NCI-H226 (cell line): ENCODE measurements at regions not wholly inside any gene's neighbourhood (a gene's known extent, or its start where the extent isn't known, plus 50 kb on each side); places are given as distances from the start of the nearest gene placed in this dataset.

Experiments
- DNase-seq: peaks from one replicate; pipeline ENCODE4 v3.0.0-alpha.2; 2015

DNA sequence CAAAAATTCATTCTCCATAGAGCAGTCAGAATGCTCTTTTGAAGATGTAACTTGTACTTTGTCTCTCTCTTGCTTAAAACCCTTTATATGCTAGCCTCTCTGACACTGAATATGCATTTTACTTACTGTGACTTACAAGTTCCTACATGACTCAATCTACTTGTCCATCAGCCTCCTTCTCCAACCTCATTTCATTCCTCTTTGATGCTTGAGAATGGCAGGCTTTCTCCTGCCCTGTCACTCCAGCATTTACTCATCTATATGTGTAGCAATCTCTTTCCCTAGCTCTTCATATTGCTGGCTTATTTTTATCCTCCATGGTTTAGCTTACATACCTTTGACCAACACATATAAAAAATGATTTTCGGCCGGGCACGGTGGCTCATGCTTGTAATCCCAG, 561.9 kb downstream of the CCER1 start:
- no peak for DNase-seq

DNA sequence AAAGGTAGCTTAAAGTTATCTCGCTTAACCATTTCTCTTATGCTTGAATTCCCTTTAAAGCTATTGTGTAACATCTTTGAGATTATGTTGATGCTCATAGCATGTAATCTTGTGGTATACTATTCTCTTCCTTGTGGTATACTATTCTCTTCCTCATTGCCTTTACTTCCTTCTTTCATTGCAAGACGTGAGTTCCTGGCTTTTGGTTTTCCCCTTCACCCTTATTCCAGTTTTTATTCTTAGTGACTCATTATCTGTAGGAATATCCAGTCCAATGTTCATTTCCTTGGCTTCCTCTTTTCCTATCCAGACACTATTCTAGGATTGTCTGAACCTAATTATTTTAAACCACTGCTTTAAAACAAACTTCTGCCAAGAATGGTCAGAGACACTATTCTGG, 564.0 kb downstream of the CCER1 start:
- no peak for DNase-seq

DNA sequence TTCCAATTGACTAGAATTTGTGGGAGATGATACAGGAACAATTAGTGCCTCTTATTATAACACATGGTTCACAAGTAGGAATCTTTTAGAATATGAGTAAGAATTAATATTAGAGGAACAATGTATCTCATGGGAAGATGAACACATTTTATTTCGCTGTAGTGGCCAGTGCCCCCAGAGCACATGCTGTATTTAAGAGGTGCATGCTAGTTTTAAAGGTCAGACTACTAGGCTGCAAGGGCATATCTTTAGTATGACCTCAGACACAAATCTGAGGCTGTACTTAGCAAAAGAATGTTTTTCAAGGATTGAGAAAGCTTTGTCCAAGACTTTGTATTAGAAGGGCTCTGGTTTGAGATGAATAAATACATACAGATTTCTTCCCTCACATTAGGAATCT, 586.9 kb downstream of the CCER1 start:
- no peak for DNase-seq

- DNase-seq: peak; percentile 85
Observed at GRCh38 chr12:90366286-90366685, 588.7 kb downstream of the CCER1 start.

GRCh38 chr12:90360300-90360699, 594.7 kb downstream of the CCER1 start:
- DNase-seq: peak; percentile 31

GRCh38 chr12:90355711-90356355, 599.1 kb downstream of the CCER1 start:
- peak; percentile 89 for DNase-seq

GRCh38 chr12:90343966-90344365, 611.0 kb downstream of the CCER1 start:
- DNase-seq: no peak

DNA sequence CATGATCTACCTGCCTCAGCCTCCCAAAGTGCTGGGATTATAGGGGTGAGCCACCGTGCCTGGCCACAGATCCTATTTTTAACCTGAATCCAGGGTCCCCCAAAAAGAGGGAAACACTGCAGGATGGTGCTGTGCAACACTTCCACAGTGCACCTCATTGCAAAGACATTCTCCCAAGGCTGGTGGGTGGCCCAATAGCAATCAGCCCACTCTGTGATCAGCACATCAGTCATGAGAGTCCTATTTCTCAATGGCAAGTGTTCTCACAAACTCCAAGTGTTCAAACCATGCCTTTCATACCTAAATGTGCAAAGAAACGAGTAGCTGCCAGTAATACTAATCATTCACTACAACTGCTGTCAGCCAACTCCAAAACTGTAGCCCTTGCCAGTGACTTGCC, 612.9 kb downstream of the CCER1 start:
- DNase-seq: no peak

GRCh38 chr12:90339837-90340236, 615.1 kb downstream of the CCER1 start:
- DNase-seq: no peak

DNA sequence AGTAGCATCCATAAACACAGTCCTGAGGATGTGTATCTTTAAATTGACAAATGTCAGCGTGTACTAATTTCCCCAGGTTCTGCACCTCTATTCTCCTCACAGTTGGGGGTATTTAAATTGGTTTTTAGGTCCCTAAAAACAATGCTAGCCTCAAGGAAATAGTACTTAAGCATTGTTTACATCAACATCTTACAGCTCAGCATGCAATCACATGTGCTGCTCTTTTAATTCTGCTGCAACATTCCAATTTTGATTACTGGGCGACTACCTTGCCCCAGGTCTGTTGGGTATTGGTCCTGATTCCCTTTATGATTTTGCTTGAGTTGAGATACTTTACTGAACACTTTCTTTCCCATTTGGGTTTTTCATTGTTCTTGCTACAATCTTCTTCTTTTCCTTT, 616.6 kb downstream of the CCER1 start:
- no peak for DNase-seq

DNA sequence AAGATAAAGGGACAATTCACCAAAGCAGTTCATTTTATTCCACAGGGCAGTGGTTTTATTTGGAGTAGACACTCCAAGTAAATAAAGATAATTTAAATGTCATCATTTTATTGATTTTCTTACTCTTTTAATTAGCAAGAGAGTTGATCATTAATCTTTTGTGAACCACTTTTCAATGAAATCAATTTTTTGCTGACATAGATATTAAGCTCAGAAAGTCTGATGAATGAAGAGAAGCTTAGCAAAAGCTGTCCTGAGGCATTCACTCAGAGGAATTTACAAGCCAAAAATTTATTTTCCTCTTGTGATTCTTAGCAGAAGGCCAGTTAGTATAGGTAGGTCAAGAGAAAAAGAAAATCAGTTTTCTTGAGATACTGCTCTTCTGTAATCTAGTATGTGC, 618.0 kb downstream of the CCER1 start:
- no peak for DNase-seq

- no peak for DNase-seq
Observed at GRCh38 chr12:90335566-90335965, 619.4 kb downstream of the CCER1 start.

GRCh38 chr12:90333939-90334338, 621.0 kb downstream of the CCER1 start:
- peak; percentile 41 for DNase-seq

DNA sequence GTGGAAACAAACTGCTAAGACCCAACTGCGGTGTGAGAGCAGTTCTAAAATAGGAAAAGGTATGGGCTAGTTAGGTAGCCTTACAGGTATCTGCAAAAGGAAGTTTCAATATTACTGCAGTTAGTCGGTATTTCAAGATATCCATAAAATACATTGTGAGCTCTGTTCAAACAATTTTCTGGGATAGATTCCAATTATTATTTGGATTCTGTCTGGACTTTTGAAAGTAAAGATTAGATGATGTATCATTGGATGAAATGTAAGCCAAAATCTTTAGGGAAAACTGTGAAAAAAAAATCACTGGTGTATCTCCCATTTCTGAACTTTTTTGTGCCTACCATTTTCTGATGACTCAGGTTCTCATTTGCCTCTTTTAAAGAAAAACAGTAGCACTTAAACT, 621.6 kb downstream of the CCER1 start:
- no peak for DNase-seq

- no peak for DNase-seq
Observed at GRCh38 chr12:90331821-90332220, 623.2 kb downstream of the CCER1 start.

GRCh38 chr12:90331262-90331661, 622.6 kb upstream of the ATP2B1 start:
- no peak for DNase-seq

DNA sequence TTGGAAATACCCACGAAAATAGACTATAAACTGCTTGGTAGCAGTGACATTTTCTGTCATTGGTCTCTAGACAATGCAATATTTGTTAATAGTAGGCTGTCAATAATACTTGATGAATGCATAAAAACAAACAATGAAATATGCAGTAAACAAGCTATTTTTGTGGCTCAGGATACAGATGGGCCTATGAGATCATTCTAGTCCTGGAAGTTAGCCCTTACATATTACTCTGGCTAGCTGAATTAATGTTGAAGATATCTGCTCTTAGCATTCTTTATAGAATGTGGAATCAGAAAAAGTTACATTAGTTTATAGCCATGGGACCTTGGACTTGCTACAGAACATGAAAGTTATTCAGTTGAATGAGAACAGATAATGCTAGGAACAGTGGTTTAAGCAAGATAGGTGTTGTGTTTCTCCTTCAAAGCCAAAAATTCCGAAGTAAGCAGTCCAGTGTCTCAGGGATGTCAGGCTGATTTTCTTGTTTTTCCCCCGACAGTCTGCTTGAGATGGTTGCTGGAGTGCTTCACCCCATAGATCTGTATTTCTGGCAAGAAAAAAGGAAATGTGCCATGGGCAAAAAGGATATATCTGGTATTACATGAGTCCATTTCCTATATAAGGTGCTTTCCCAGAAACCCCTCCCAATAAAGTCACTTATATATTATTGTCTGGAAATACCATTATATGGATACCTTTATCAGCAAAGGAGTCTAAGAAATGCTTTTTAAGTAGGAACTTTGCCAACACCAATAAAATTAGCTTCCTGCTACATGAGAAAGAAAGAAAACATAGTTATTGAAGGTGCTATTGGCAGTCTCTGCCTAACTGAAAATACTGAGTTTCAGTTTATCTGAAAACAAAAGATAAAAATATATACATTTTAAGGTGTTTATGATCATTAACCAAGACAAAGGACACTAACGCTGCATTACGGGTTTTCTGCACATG, 619.4 kb upstream of the ATP2B1 start:
- no peak for DNase-seq

- DNase-seq: no peak
Observed at GRCh38 chr12:90323217-90323616, 614.6 kb upstream of the ATP2B1 start.

DNA sequence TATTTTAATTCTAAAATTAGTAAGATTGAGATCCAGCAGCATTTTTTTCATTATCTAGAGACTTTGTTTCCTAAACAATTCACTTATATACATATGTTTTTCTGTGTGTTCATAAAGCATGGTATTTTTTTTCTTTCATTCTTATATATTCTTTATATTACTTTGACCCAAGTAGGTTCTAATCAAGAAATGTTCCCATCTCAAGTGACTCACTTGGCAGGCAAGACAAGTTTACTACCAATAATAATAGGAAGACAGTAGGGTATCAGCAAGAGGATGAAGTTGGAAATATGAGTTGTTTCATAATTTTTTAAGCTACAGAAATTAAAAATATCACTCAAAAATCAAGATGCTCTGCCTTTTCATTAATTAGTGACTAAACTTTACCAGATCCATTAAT, 613.4 kb upstream of the ATP2B1 start:
- DNase-seq: no peak

DNA sequence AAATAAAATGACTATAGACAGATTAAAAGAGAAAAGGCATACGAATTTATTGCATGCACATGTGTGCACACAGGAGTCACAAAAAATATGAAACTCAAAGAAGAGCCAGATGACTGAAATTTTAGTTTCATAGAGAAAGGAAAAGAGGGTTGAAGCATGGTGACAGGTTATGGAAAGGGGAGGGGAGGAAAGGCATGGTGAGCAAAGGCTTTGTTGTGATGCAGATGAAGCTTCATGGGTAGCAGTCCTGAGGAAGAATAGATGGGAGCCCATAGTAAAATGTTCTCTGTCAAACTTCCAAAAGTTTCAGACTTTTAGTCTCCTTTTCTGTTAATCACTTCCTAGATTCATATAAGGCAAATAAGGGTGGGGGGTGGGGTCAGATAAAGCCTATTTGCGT, 612.7 kb upstream of the ATP2B1 start:
- DNase-seq: no peak

GRCh38 chr12:90311561-90311960, 602.9 kb upstream of the ATP2B1 start:
- DNase-seq: no peak

DNA sequence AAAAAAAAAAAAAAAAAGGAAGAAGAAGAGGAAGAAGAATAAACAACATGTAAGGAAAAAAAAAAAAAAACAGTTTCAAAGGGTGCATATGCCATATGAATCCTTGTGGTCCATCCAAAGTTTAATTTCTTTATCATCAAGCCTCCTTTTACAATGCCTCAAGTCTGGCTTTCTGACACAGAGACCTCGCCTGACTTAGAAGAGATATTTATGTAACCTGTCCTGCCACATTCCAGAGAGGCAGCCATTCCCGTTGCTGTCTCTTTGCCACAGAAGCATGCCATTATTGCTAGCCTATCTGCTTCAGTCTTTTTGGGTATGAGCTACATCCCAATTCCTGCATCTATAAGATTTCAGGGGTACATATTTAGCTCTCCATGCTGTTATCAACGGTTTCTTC, 596.7 kb upstream of the ATP2B1 start:
- DNase-seq: no peak

DNA sequence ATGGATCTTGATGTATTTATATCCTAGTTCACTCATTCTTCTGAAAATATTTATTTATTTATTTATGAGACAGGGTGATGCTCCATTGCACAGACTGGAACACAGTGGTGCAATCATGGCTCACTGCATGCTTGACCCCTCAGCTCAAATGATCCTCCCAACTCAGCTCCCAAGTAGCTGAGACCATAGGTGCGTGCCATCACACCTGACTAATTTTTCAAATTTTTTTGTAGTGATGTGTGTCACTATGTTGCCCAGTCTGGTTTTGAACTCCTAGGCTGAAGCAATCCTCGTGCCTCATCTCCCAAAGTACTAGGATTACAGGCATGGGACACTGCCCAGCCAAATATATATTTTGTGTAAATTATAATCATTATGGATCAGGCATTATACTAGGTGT, 595.6 kb upstream of the ATP2B1 start:
- no peak for DNase-seq

- DNase-seq: no peak
Observed at GRCh38 chr12:90303771-90304170, 595.1 kb upstream of the ATP2B1 start.
